Cerebellar cortex (tissue), 1 donor: ENCODE measurements at regions not wholly inside any gene's neighbourhood (a gene's known extent, or its start where the extent isn't known, plus 50 kb on each side); places are given as distances from the start of the nearest gene placed in this dataset.

ENCODE experiments used
- DNase-seq: peaks from one replicate; pipeline ENCODE4 v3.0.0-alpha.2; 2015; ENCODE audit warnings: low spot score

DNA sequence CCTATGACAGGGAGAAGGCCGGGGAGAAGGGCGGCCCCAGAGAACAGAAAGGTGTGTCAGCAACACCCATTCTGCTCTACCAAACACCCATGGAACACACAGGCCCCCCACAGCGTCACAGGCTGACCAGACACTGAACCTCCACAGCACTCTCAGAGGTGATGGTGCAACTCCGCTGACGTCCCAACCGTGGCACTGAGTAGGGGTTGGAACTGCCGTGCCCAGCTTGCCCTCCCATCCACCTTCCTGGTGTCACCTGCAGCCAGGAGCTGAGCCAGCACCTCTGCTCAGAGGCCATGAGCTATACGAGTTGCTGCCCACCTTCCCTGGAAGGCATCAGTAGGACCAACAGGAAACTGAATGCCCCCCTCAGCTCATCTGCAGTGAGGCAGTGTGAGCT is 412.9 kb upstream of the SALL3 start:
- DNase-seq, result no peak

GRCh38 chr18:78571063-78571785 is 408.4 kb upstream of the SALL3 start:
- no peak for DNase-seq

- no peak for DNase-seq
Measured at GRCh38 chr18:78571831-78572347, 407.7 kb upstream of the SALL3 start.

- DNase-seq, result no peak
Measured at GRCh38 chr18:78573773-78574172, 405.8 kb upstream of the SALL3 start.

- DNase-seq, result no peak
Measured at GRCh38 chr18:78576967-78577366, 402.7 kb upstream of the SALL3 start.

- DNase-seq, result no peak
Measured at GRCh38 chr18:78579449-78579848, 400.2 kb upstream of the SALL3 start.

DNA sequence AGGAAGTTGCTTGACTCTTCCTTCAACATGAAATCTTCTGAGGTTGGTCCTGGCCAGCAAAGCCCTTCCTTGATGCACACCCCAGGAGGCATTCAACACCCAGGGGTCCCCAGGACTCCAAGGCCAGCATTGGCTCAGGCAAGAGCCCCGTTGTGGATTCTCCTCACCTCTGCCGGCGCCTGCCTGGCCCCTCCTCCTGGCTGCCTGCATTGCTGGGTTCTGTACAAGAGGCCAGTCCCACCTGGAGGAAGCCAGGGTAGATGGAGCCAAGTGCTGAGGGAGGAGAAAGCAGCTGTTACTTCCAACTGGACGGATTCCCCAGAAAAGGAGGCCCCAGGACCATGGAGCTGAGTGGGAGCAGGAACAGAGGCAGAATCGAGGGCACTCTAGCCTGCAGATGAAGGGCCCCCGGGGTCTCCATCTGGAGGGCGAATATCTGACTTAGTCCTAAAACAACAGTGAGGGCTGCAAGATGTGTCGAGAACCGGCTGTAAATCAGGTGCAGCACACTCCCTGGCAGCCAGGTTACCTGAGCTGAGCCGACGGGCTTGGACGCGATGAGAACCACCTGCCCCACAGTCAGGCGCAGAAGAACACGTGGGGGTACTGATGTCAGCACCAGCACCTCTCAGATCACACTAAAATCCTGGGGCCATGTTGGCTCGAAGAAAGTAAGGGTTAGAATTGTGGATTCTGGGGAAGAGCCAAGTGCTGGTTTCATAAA is 399.6 kb upstream of the SALL3 start:
- no peak for DNase-seq

GRCh38 chr18:78580835-78581339 is 398.7 kb upstream of the SALL3 start:
- DNase-seq, result no peak

DNA sequence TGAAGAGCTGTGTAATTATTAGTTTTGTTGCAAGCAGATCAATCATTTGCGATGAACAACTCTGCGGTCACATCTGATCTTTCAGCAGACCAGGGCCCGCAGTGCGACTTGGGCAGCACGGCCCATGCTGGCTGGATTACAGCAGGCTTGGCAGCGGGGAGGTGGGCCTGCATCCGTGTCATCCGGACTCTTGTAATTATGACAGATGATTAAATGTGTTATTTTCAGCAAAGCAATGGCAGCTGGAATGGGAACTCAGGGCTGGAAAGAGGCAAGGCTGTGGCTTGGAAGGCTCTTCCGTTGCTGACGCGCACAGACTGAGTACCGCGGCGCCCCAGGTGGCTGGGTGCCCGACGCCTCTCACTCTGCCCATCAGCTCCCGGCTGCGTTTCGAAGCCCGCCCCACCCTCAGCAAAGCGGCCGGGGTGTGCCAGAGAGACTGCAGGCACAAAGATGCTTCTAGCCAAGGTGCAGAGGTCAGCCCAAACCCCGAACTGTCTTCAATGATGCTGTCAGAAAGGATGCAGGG is 397.4 kb upstream of the SALL3 start:
- DNase-seq, result no peak

DNA sequence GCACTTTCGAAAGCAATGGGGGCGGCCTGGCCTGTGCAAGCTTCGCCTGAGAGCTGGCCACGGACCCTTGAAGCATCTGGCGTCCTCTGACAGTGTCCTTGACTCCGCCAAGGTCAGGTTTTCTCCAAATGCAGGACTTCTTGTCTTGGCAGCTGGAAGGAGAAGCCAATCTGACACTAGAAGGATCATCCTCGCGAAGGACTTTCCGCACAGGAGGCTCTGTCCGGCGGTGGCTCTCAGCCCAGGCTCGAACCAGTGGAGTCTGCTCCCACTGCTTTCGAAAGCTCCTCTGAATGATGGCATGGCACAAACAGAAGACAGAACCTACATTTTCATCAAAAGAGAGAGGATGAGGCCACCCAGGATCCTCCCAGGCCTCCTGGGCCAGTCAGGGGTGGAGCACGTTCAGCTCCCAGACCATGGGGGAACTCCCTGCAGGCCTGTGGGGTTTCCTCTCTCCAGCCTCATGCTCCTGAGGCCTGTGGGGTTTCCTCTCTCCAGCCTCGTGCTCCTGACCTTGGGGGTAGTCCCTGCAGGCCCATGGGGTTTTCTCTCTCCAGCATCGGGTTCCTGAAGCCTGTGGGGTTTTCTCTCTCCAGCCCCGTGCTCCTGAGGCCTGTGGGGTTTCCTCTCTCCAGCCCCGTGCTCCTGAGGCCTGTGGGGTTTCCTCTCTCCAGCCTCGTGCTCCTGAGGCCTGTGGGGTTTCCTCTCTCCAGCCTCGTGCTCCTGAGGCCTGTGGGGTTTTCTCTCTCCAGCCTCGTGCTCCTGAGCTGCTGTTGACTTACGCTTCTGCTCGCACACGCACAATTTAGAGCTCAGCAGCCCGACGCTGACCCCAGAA is 396.5 kb upstream of the SALL3 start:
- no peak for DNase-seq

- DNase-seq, result no peak
Measured at GRCh38 chr18:78583739-78584458, 395.7 kb upstream of the SALL3 start.

DNA sequence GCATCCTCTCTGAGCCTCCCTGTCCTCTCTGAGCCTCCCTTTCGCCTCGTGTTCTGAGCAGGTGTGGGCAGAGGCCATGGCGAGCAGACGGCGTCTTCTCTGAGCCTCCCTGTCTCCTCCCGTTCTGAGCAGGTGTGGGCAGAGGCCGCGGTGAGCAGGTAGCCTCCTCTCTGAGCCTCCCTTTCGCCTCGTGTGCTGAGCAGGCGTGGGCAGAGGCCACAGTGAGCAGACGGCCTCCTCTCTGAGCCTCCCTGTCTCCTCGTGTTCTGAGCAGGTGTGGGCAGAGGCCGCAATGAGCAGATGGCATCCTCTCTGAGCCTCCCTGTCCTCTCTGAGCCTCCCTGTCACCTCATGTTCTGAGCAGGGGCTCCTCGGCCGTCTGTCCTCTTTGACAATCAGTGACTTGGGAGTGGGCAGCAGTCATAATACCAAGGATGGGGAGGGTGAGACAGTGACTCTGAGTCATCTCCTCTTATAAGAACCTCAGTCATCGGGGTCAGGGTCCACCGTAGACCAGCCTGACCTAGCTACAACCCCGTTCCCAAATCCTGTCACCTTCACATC is 395.1 kb upstream of the SALL3 start:
- no peak for DNase-seq

- no peak for DNase-seq
Measured at GRCh38 chr18:78586586-78586985, 393.0 kb upstream of the SALL3 start.

GRCh38 chr18:78587096-78587495 is 392.5 kb upstream of the SALL3 start:
- no peak for DNase-seq

GRCh38 chr18:78587626-78588600 is 391.7 kb upstream of the SALL3 start:
- DNase-seq, result no peak

DNA sequence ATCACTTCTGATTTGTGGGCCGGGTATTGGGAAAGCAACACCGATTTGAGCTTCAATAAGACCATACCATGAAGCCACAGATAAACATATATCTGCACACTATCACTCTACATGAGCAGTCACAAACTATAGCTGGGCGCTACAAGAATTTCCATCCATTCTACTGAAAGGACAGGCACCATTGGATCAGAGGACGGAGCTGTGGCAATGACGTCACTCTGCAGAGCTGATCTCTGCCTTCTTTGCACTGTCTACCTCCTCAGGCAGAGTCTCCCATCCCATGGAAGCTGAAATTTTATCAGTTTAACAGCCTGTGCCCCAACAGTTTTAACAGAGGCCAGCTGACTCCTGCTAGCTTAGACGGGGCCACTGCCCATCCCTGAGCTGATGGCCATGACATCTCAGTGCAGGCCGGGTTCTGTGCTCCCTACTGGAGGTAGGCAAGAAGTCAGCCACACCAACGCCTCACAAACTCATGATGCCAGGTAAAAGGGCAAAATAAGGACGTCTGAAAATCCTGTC is 389.6 kb upstream of the SALL3 start:
- DNase-seq, result no peak

GRCh38 chr18:78595453-78595852 is 384.2 kb upstream of the SALL3 start:
- no peak for DNase-seq

- DNase-seq, result no peak
Measured at GRCh38 chr18:78595924-78596573, 383.6 kb upstream of the SALL3 start.

DNA sequence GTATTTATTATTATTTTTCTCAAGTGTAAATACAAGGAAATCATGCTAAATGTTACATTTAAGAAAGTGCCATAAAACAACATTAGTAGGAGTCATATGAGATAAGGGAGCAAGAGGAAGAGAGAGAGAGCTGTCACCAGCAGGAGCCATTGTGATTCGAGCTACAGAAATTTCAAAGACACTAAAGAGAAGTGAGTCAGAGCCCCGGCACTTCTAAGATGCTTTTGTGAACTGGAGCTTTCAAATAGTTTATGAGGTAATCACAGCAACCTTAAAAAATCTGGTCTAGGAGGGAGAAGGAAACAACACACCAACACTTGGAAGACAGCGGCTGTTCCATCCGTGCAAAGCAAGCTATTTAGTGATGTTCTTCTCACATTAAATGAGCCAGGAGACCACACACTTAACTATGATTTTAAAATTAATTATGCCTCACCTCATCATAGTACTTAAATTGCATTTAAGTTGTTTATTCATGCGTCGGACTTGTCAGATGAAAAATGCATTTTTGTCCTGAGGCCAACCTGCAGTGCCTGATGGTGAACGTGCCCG is 382.7 kb upstream of the SALL3 start:
- no peak for DNase-seq
